ENCODE measurements at regions not wholly inside any gene's neighbourhood (a gene's known extent, or its start where the extent isn't known, plus 50 kb on each side); places are given as distances from the start of the nearest gene placed in this dataset.

DNA sequence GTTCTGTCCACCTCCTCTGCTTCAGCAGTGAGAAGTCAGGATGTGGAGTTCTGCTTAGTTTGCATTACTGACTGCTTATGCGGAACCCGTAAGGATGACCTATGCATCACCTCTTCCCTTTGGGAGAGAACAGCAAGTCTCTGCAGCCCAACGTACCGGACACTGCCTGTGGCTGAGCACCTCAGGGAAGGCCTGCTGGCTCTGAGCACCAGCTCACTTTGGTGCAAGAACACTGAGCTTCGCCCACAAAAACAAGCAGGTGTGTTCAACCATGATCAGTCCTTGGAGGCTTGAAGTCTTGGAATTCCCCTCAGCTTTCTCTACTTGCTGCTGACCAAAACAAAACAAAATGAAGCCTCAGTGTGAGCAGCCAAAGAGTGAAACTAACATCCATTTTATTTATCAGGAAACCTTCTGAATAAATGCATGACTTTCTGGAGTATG is 52.7 kb upstream of the NCK2 start:
- intact Hi-C loops (cut with micrococcal nuclease): no loop called here
- DNase-seq: no peak
- Mint-ChIP-seq H3K4me3 (no peak overlapping the region), H3K27ac (no peak overlapping the region), H3K9me3 (no peaks in the 10 kb centered on the region), H3K4me1 (ENCODE audit: low read depth) (no peaks in the 10 kb centered on the region), H3K36me3 (ENCODE audit: low read depth) (no peaks in the 10 kb centered on the region), H3K27me3 (ENCODE audit: low read depth) (no peaks in the 10 kb centered on the region)
- CTCF ChIA-PET: no interaction called here

DNA sequence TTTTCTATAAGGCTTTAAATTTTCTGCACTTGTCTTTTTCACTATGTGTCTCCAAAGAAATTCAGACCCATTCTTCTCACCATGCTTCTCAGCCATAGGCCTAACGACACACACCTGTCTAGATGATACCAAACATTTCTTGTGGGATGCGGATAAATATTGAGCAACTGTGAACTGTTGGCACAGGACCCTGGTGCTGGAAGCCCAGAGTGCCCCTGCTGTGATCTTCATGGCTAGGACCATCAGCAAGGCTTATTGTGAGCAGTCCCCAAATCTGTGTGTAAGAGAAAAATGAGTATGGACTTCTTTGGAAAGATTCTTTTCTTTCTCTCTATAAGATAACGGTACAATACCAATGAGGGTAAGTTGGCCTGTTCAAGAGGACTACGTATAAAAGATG is 54.1 kb upstream of the NCK2 start:
- CTCF ChIA-PET: no interaction called here
- intact Hi-C loops (cut with micrococcal nuclease): no loop called here
- no peak for DNase-seq
- no peaks in the 10 kb centered on the region for H3K4me1 Mint-ChIP-seq (ENCODE audit: low read depth)
- H3K27me3 Mint-ChIP-seq (ENCODE audit: low read depth): no peaks in the 10 kb centered on the region
- H3K4me3 Mint-ChIP-seq: no peak overlapping the region
- no peaks in the 10 kb centered on the region for H3K9me3 Mint-ChIP-seq
- no peaks in the 10 kb centered on the region for H3K36me3 Mint-ChIP-seq (ENCODE audit: low read depth)
- no peak overlapping the region for H3K27ac Mint-ChIP-seq

GRCh38 chr2:105689484-105689883 is 55.2 kb upstream of the NCK2 start:
- no peak for DNase-seq
- Mint-ChIP-seq H3K4me3 (no peak overlapping the region), H3K9me3 (no peaks in the 10 kb centered on the region), H3K27ac (no peak overlapping the region), H3K4me1 (ENCODE audit: low read depth) (no peaks in the 10 kb centered on the region), H3K36me3 (ENCODE audit: low read depth) (no peaks in the 10 kb centered on the region), H3K27me3 (ENCODE audit: low read depth) (no peaks in the 10 kb centered on the region)
- intact Hi-C loops (cut with micrococcal nuclease): no loop called here
- CTCF ChIA-PET: no interaction called here

DNA sequence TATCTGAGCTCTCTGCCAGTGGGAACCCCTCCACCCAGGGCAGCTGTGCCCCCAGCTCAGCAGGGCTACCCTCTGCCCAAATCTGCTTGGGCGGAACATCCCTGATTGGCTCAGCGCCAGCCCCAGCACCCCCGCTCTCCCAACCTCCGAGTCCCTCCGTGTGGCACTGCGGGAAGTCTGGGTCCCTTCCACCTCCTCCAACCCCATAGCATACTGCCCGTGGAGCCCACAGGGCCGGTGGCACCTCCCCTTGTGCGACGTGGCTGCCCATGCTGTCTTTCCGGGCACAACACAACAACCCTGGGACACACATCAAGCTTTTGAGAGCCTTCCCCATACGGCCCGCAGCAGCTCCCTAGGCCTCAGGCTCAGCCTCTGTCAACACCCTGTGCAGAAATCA is 55.8 kb upstream of the NCK2 start:
- Mint-ChIP-seq H3K27me3 (ENCODE audit: low read depth) (no peaks in the 10 kb centered on the region), H3K9me3 (no peaks in the 10 kb centered on the region), H3K36me3 (ENCODE audit: low read depth) (no peaks in the 10 kb centered on the region), H3K4me3 (no peak overlapping the region), H3K4me1 (ENCODE audit: low read depth) (no peaks in the 10 kb centered on the region), H3K27ac (no peak overlapping the region)
- CTCF ChIA-PET: interaction anchor here (0.5 kb wide), 1 partner anchor 885 kb away, joined by 3 read pairs; no protein-coding TSS in a partner anchor
- intact Hi-C loops (cut with micrococcal nuclease): no loop called here
- DNase-seq: no peak

DNA sequence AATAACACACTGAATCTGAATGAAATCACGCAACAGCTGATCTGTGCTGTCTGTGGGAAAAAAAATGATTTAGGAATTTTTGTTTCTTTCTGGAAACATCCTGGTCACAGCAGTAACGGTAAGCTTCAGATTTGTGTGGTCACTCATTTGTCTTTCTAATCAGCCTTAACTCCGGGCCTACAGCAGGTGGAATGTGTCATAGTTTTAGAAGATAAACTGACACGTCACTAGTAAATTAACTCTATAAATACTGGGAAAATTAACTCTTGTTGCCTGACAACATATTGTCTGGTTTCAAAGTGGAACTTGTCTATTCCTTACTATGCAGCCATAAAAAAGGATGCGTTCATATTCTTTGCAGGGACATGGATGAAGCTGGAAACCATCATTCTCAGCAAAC is 58.1 kb upstream of the NCK2 start:
- Mint-ChIP-seq H3K27me3 (ENCODE audit: low read depth) (no peaks in the 10 kb centered on the region), H3K9me3 (no peaks in the 10 kb centered on the region), H3K36me3 (ENCODE audit: low read depth) (no peaks in the 10 kb centered on the region), H3K27ac (no peak overlapping the region), H3K4me3 (no peak overlapping the region), H3K4me1 (ENCODE audit: low read depth) (peaks cover 2% of the 10 kb centered on the region)
- intact Hi-C loops (cut with micrococcal nuclease): no loop called here
- CTCF ChIA-PET: no interaction called here
- DNase-seq: no peak

DNA sequence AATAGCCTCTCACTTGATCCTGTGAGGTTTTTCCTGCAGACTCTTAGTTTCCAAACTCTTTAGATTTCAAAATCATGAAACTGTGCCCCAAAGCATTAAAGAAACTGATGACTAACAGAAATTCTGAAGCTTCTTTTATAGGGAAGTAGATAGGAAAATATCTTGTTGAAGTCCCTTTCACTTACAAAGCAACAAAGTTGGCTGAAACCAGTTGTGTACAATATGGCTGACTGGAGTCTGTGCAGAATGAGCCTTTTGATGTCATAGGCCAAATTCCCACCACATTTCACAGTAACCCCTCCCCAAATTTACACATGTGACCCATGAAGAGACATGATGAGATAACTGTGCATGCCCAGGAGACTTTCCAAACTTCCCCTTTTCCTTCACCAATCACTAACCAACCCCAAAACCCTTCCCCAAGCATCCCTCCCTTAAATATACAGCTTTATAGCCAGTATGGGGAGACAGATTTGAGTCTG is 61.7 kb upstream of the NCK2 start:
- intact Hi-C loops (cut with micrococcal nuclease): no loop called here
- DNase-seq: no peak
- CTCF ChIA-PET: interaction anchor here (0.6 kb wide), 1 partner anchor 42 kb away, joined by 3 read pairs; no protein-coding TSS in a partner anchor

DNA sequence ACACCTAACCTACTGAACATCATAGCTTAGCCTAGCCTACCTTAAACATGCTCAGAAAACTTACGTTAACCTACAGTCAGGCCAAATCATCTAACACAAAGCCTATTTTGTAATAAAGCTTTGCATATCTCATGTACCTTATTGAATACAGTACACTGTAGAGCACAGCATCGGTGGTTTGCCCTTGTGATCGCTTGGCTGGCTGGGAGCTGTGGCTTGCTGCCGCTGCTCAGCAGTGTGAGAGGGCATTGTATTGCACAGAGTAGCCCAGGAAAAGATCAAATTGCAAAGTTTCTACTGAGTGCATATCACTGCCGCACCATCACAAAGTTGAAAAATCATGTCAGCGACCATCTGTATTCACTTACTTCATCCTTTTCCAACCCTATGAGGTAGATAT is 62.3 kb upstream of the NCK2 start:
- Mint-ChIP-seq H3K27ac (no peak overlapping the region), H3K27me3 (ENCODE audit: low read depth) (no peaks in the 10 kb centered on the region), H3K9me3 (no peaks in the 10 kb centered on the region), H3K4me3 (no peak overlapping the region), H3K4me1 (ENCODE audit: low read depth) (peaks cover 2% of the 10 kb centered on the region), H3K36me3 (ENCODE audit: low read depth) (no peaks in the 10 kb centered on the region)
- CTCF ChIA-PET: no interaction called here
- no peak for DNase-seq
- intact Hi-C loops (cut with micrococcal nuclease): no loop called here

More for the DNA sequence above, 61.7 kb upstream of the NCK2 start:
- Mint-ChIP-seq H3K9me3 (no peaks in the 10 kb centered on the region), H3K27me3 (ENCODE audit: low read depth) (no peaks in the 10 kb centered on the region), H3K27ac (no peak overlapping the region), H3K36me3 (ENCODE audit: low read depth) (no peaks in the 10 kb centered on the region), H3K4me1 (ENCODE audit: low read depth) (peaks cover 2% of the 10 kb centered on the region), H3K4me3 (no peak overlapping the region)

GRCh38 chr2:105681927-105682326 is 62.8 kb upstream of the NCK2 start:
- Mint-ChIP-seq H3K36me3 (ENCODE audit: low read depth) (no peaks in the 10 kb centered on the region), H3K4me3 (no peak overlapping the region), H3K9me3 (no peaks in the 10 kb centered on the region), H3K27ac (no peak overlapping the region), H3K27me3 (ENCODE audit: low read depth) (no peaks in the 10 kb centered on the region), H3K4me1 (ENCODE audit: low read depth) (peaks cover 2% of the 10 kb centered on the region)
- intact Hi-C loops (cut with micrococcal nuclease): no loop called here
- CTCF ChIA-PET: no interaction called here
- DNase-seq: no peak

DNA sequence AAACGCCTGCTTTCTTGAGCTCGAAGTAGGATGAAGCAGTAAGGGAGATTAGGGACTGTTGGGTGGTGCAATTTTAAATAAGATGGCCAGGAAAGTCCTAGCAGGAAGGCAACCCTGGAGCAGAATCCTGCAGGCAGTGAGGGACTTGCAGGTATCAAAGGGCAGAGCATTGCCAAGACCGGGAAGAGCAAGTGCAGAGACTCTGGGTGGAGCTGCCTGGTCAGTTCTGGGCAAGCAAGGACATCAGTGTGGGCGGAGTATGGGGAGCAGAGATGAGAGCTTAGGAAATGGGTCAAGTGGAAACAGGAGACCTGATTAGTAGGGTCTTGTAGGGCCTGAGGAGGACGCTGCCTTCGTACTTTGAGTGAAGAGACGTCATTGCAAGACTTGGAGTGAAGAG is 64.4 kb upstream of the NCK2 start:
- Mint-ChIP-seq H3K4me3 (no peak overlapping the region), H3K9me3 (no peaks in the 10 kb centered on the region), H3K36me3 (ENCODE audit: low read depth) (no peaks in the 10 kb centered on the region), H3K27me3 (ENCODE audit: low read depth) (no peaks in the 10 kb centered on the region), H3K4me1 (ENCODE audit: low read depth) (peaks cover 8% of the 10 kb centered on the region), H3K27ac (no peak overlapping the region)
- intact Hi-C loops (cut with micrococcal nuclease): no loop called here
- CTCF ChIA-PET: no interaction called here
- no peak for DNase-seq

- Mint-ChIP-seq H3K4me3 (no peak overlapping the region), H3K4me1 (ENCODE audit: low read depth) (peaks cover 20% of the 10 kb centered on the region), H3K27me3 (ENCODE audit: low read depth) (no peaks in the 10 kb centered on the region), H3K36me3 (ENCODE audit: low read depth) (no peaks in the 10 kb centered on the region), H3K27ac (no peak overlapping the region), H3K9me3 (no peaks in the 10 kb centered on the region)
- DNase-seq: no peak
- CTCF ChIA-PET: no interaction called here
- intact Hi-C loops (cut with micrococcal nuclease): loop anchor here (5.0 kb wide), 1 partner anchor 409 kb away; no protein-coding TSS in a partner anchor
These were observed 66.4 kb upstream of the NCK2 start for GRCh38 chr2:105678346-105678745.

GRCh38 chr2:105677901-105678300 is 66.8 kb upstream of the NCK2 start:
- Mint-ChIP-seq H3K4me3 (no peak overlapping the region), H3K27ac (no peak overlapping the region), H3K9me3 (no peaks in the 10 kb centered on the region), H3K4me1 (ENCODE audit: low read depth) (peaks cover 20% of the 10 kb centered on the region), H3K36me3 (ENCODE audit: low read depth) (no peaks in the 10 kb centered on the region), H3K27me3 (ENCODE audit: low read depth) (no peaks in the 10 kb centered on the region)
- DNase-seq: no peak
- intact Hi-C loops (cut with micrococcal nuclease): loop anchor here (5.0 kb wide), 1 partner anchor 409 kb away; no protein-coding TSS in a partner anchor
- CTCF ChIA-PET: no interaction called here

DNA sequence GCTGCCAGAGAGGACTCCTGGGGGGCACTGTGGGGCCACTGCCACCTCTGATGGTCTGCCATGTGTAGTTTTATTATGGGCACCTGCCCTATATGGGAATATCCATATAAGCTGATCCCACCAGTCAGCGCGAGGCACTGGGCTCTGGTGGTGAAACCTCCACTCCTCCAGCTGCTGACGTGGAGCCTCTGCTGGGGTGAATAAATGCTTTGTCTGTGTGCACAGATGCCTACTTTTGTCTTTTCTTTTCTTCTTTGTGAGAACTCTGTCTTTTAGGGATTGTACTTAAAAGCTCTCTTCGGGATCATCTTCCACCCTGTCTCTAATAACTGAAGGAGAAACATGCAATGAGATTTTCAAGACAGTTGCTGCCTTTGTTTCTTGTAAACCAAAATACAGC is 68.9 kb upstream of the NCK2 start:
- CTCF ChIA-PET: no interaction called here
- Mint-ChIP-seq H3K36me3 (ENCODE audit: low read depth) (no peaks in the 10 kb centered on the region), H3K27me3 (ENCODE audit: low read depth) (no peaks in the 10 kb centered on the region), H3K9me3 (no peaks in the 10 kb centered on the region), H3K4me3 (no peak overlapping the region), H3K4me1 (ENCODE audit: low read depth) (peaks cover 19% of the 10 kb centered on the region), H3K27ac (no peak overlapping the region)
- DNase-seq: no peak
- intact Hi-C loops (cut with micrococcal nuclease): loop anchor here (1.0 to 5.0 kb wide), 3 partner anchors 22 to 411 kb away; no protein-coding TSS in a partner anchor

- Mint-ChIP-seq H3K27ac (peak overlapping the region; percentile 86), H3K9me3 (no peaks in the 10 kb centered on the region), H3K4me1 (ENCODE audit: low read depth) (peaks cover 19% of the 10 kb centered on the region), H3K36me3 (ENCODE audit: low read depth) (no peaks in the 10 kb centered on the region), H3K4me3 (no peak overlapping the region), H3K27me3 (ENCODE audit: low read depth) (no peaks in the 10 kb centered on the region)
- CTCF ChIA-PET: no interaction called here
- DNase-seq: peak; percentile 79
- intact Hi-C loops (cut with micrococcal nuclease): loop anchor here (1.0 to 5.0 kb wide), 3 partner anchors 21 to 412 kb away; no protein-coding TSS in a partner anchor
These were observed 69.7 kb upstream of the NCK2 start for GRCh38 chr2:105674859-105675541.

All from activated naive CD4-positive, alpha-beta T cell treated with anti-CD3 and anti-CD28 coated beads for 36 hours (primary cell).